DMS 273 (cell line): ENCODE measurements at regions not wholly inside any gene's neighbourhood (a gene's known extent, or its start where the extent isn't known, plus 50 kb on each side); places are given as distances from the start of the nearest gene placed in this dataset.

Source experiments
- DNase-seq: peaks from one replicate; lab custom pipeline; 2025; ENCODE audit not compliant: unreplicated experiment; lab: John Stamatoyannopoulos, UW

- no peak for DNase-seq
Measured at GRCh38 chr10:43809211-43809930, 160.7 kb upstream of the ZNF32 start.

GRCh38 chr10:43808136-43808535, 159.5 kb upstream of the ZNF32 start:
- no peak for DNase-seq

DNA sequence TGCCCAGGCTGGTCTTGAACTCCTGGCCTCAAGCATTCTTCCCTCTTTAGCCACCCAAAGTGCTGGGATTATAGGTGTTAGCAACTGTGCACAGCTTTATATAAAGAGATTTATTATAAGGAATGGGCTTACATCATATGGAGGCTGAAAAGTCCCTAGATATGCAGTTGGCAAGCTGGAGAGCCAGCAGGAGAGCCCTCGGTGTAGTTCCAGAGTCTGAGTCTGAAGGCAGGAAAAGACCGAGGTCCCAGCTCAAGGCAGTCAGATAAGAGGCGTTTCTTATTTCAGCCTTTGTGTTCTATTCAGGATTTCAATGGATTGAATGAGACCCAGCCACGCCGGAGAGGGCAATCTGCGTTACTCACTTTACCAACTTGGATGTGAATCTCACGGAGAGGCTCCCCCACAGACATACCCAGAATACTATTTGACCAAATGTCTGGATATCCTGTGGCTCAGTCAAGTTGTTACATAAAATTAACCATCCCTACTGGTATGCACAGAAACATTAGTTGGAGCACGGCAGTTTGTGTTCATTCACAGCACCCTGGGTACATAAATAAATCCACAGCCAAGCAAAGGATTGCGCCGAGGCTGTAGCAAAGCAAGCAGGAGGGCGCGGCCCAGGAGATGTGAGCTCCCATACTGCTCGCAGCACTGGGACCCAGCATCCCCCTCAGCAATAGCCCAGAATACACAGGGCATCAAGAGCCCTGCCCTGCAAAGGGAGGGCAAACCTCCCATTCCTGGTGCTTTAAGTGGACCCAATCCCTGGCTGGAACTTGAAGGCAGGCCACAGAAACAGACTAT, 158.4 kb upstream of the ZNF32 start:
- DNase-seq: no peak

- DNase-seq: no peak
Measured at GRCh38 chr10:43803791-43804190, 155.1 kb upstream of the ZNF32 start.

- DNase-seq: no peak
Measured at GRCh38 chr10:43802988-43803696, 154.5 kb upstream of the ZNF32 start.

DNA sequence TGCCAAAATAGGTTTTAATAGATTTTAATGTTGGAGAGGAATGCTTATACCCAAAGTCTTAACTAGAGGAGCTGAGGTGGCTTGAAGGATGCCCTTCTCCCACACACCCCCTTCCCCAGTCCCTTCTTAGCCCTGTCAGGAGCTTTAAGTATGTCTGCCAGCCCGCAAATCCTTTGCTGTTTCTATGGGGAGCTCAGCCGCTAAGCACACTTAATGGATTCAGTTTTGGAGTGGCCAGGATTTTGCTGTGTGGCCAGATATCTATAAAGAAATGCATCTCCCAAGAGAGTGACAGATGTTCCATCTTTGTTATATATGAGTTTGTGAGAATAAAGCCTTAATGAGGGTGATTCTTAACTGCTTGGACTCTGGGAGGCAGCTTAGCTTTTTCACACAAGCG, 152.9 kb upstream of the ZNF32 start:
- DNase-seq: peak; percentile 2

- no peak for DNase-seq
Measured at GRCh38 chr10:43801140-43801539, 152.5 kb upstream of the ZNF32 start.

GRCh38 chr10:43796781-43797180, 148.1 kb upstream of the ZNF32 start:
- no peak for DNase-seq

- DNase-seq: no peak
Measured at GRCh38 chr10:43795639-43796038, 147.0 kb upstream of the ZNF32 start.

DNA sequence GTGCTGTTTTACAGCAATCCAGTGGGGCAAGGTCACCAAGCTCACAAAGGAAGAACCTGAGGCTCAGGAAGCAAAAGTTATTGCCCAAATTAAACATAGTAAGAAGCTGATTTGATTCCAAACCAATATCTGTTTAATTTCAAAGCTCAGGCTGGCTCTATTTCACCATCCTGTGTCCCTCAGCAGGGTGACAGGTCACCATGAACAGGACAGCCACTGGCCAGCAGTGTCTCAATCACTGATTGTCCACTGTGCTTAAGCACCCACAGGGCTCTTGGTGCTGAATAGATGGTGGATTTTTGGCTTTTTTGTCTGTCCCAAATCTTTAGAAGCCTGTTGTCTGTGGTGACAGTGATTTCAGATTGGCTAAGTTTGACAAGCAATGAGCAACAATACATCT, 146.4 kb upstream of the ZNF32 start:
- no peak for DNase-seq

DNA sequence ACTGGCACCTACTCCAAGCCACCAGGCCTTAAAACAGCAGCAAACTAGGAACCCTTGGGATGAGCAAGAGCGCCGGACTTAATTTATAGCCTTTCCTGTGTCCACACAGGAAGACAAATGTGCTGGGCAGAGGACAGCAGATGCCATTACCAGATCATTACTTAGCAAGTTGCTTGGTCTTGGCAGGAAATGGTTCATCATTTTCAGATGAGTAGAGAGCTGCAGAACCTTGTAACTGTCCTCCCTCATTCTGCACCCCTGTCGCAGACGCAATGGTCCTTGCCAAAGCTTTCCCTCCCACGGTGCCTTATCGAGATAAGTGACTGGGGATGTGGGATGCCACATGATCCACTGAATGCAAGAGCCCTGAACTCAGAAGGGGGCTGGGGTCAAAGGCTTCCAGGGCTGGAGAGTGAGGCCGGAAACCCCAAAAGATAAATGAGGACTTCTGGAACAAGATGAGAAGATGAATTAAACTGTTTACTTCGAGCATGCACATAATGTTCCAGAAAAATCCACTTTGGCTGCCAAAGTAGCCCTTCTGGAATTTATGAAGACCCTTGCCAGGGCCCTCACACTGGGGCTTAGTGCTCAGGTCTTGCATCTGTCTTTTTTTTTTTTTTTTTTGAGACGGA, 145.6 kb upstream of the ZNF32 start:
- DNase-seq: no peak

- no peak for DNase-seq
Measured at GRCh38 chr10:43793704-43794103, 145.0 kb upstream of the ZNF32 start.

- no peak for DNase-seq
Measured at GRCh38 chr10:43790147-43790546, 141.5 kb upstream of the ZNF32 start.

- no peak for DNase-seq
Measured at GRCh38 chr10:43785252-43785651, 136.6 kb upstream of the ZNF32 start.

- no peak for DNase-seq
Measured at GRCh38 chr10:43782814-43783213, 134.1 kb upstream of the ZNF32 start.

DNA sequence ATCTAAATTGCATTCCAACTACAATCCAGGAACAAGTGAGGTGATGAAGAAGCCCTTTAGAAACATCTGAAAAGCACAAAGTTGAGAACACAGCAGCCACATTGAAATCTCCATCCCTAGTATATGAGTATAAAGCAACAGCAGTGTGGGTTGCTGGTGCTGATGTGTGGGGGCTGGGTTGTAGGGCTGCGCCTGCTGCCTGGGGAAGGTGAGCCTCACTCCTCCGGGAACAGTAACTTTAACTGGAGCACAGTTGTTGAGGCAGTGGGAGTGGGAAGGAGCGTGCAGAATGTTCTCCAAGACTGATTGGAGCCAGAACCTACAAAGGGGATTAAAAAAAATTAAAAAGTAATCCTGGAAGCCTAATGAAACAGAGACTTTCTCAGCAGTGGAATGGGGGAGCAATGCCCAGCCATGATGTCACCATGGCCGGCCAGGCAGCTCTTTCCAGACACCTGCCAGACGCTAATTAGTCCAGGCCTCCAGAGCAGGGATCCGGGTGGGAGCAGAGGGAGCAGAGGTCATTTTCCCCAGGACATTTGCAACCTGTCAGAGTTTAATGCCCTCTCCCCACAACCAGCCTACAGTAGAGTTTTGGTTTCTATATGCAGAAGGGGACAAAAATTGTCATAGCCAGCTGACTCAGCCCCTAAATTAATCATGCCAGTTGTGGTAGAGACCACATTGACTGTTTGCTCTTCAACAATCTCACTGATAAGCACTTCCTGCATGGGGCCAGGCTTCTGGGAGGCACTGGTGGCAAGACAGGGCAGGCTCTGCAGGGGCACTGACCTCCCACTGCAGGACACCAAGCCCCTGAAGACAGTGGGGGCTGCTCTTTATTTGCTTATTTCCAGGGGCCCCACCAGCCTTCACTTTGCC, 133.0 kb upstream of the ZNF32 start:
- DNase-seq: no peak

DNA sequence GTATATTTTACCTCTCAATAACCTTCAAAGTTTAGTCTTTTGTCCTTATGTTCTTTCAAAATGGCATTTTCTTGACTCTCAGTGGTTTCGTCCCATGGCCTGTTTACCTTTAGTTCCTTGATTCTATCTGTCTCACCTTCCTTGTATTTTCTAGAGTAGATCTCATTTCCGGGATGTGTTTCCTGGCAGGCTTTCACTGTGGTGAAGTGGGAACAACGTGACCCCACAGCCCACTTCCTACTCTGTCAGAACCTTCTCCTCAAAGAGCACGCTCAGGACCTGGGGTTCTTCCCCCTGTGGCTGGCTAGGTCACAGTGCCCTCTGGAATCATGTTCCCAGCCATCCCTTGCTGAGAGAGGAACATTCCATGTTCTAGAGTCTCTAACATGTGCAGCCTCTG, 129.9 kb upstream of the ZNF32 start:
- no peak for DNase-seq

- no peak for DNase-seq
Measured at GRCh38 chr10:43775384-43775783, 126.7 kb upstream of the ZNF32 start.

DNA sequence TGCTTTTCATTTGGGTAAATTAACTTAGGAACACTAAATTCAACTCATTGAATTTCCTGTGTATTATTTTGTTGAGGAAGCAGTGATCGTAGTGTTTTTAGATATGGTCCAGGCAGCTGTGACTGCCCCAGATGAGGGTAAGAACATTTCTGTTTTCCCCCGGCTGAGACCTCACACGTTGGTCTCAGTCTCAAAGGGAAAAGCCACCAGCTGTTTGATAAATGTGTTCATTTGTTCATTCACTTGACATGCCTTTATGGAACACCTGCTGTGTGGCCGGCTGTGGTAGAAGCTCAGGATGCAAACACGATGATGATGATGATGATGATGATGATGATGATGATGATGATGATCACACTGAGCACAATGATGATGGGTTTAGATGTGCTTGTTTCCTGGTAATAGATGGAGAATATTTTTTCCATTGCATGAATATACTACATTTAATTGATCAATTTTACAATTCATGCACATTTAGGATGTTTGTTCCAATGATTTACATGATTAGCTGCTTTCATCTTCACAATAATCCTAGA, 125.6 kb upstream of the ZNF32 start:
- peak; percentile 15 for DNase-seq

DNA sequence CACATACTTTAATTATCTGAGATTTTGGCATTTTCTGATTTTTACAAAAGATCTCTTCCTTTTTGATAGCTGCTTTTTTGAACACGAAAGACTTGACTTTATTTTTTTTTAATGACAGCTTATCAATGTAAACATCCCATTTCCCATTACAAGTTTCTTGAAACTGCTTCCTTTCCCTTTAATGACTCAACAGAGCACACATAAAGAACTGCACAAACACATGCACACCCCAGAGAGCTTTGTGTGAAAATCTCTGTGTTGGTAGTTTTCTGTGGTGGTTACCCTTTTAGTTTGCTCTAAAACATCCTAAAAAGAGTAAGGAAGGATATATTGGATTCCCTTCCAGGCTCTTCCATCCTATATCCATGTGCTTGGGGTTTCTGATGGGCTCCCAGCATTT, 125.1 kb upstream of the ZNF32 start:
- DNase-seq: no peak
